Neural progenitor cell (in vitro differentiated cells): ENCODE measurements at regions not wholly inside any gene's neighbourhood (a gene's known extent, or its start where the extent isn't known, plus 50 kb on each side); places are given as distances from the start of the nearest gene placed in this dataset.

Source experiments
- DNase-seq: peaks from one replicate; pipeline ENCODE4 v3.0.0-alpha.2; 2016; ENCODE audit warnings: low spot score
- H2AFZ ChIP-seq: fragments of 200-600 bp; sonication (generic); replicated peaks from 2 replicates; pipeline ENCODE4 v1.6.1; 2016; ENCODE audit warnings: antibody characterized with exemption
- H3F3A ChIP-seq: fragments of 200-600 bp; sonication (generic); 2 replicates; pipeline ENCODE4 v1.6.1; 2016; ENCODE audit warnings: antibody characterized with exemption, low read depth
- H3K27ac ChIP-seq: fragments of 200-600 bp; sonication (generic); 2 replicates; pipeline ENCODE4 v1.5.1; 2016; ENCODE audit warnings: mild to moderate bottlenecking
- H3K27me3 ChIP-seq: fragments of 200-600 bp; sonication (generic); 2 replicates; pipeline ENCODE4 v1.6.1; 2016; ENCODE audit warnings: mild to moderate bottlenecking, moderate library complexity
- H3K36me3 ChIP-seq: fragments of 200-600 bp; sonication (generic); 2 replicates; pipeline ENCODE4 v1.5.1; 2016
- H3K4me1 ChIP-seq: fragments of 200-600 bp; sonication (generic); 2 replicates; pipeline ENCODE4 v1.6.1; 2016; ENCODE audit warnings: mixed run types
- H3K4me2 ChIP-seq: fragments of 200-600 bp; sonication (generic); 2 replicates; pipeline ENCODE4 v1.6.1; 2016
- H3K4me3 ChIP-seq: fragments of 200-600 bp; sonication (generic); 2 replicates; pipeline ENCODE4 v1.5.1; 2016
- H3K79me2 ChIP-seq: fragments of 200-600 bp; sonication (generic); 2 replicates; pipeline ENCODE4 v1.6.1; 2016; ENCODE audit warnings: low read depth
- H3K9ac ChIP-seq: fragments of 200-600 bp; sonication (generic); 2 replicates; pipeline ENCODE4 v1.6.1; 2016
- H3K9me3 ChIP-seq: fragments of 200-600 bp; sonication (generic); 2 replicates; pipeline ENCODE4 v1.5.1; 2016; ENCODE audit warnings: low read depth
- H4K20me1 ChIP-seq: fragments of 200-600 bp; sonication (generic); 2 replicates; pipeline ENCODE4 v1.6.1; 2016; ENCODE audit warnings: low read depth
- H3K27ac Mint-ChIP-seq: 3 replicates; pipeline ENCODE4 v1.8.0; 2021; ENCODE audit warnings: mixed read lengths
- H3K27me3 Mint-ChIP-seq: 2 replicates; pipeline ENCODE4 v1.8.0; 2022; ENCODE audit warnings: low read depth, mild to moderate bottlenecking, inconsistent platforms, moderate library complexity, mixed read lengths; ENCODE audit not compliant: insufficient read depth
- H3K36me3 Mint-ChIP-seq: 3 replicates; pipeline ENCODE4 v1.8.0; 2021; ENCODE audit warnings: mixed read lengths
- H3K4me1 Mint-ChIP-seq: 3 replicates; pipeline ENCODE4 v1.8.0; 2021; ENCODE audit warnings: mixed read lengths
- H3K4me3 Mint-ChIP-seq: 3 replicates; pipeline ENCODE4 v1.8.0; 2021; ENCODE audit warnings: mild to moderate bottlenecking, moderate library complexity, mixed read lengths
- H3K9me3 Mint-ChIP-seq: 3 replicates; pipeline ENCODE4 v1.8.0; 2020; ENCODE audit warnings: mixed read lengths
- CTCF ChIP-seq: fragments of 200-600 bp; sonication (generic); IDR thresholded peaks from 2 replicates; pipeline ENCODE4 v1.5.1; 2017; ENCODE audit warnings: antibody characterized with exemption, mild to moderate bottlenecking
- EZH2 ChIP-seq: fragments of 200-600 bp; sonication (generic); IDR thresholded peaks from 2 replicates; pipeline ENCODE4 v1.6.1; 2017; ENCODE audit warnings: antibody characterized with exemption, mild to moderate bottlenecking, moderate library complexity
- EZH2phosphoT487 ChIP-seq: fragments of 200-600 bp; sonication (generic); IDR thresholded peaks from 2 replicates; pipeline ENCODE4 v1.6.1; 2017; ENCODE audit warnings: antibody characterized with exemption

GRCh38 chr14:81819344-81819743 lies 285.7 kb upstream of the SEL1L start:
- Histone ChIP-seq H3K4me3 (no peak overlapping the region), H4K20me1 (no peaks in the 10 kb centered on the region), H3K27ac (peak overlapping the region; percentile 55), H3F3A (peaks cover 18% of the 10 kb centered on the region), H3K9me3 (no peaks in the 10 kb centered on the region), H3K4me1 (peaks cover 36% of the 10 kb centered on the region), H3K27me3 (no peaks in the 10 kb centered on the region), H3K9ac (no peak overlapping the region), H3K36me3 (no peaks in the 10 kb centered on the region), H3K79me2 (no peaks in the 10 kb centered on the region), H2AFZ (no peak overlapping the region), H3K4me2 (peak overlapping the region; percentile 72)
- DNase-seq = peak; percentile 25
- peaks cover 13% of the 10 kb centered on the region for H3K4me1 Mint-ChIP-seq
- no peak for TF ChIP-seq CTCF
- TF ChIP-seq EZH2phosphoT487 = no peak
- no peak for TF ChIP-seq EZH2
- no peak overlapping the region for H3K4me3 Mint-ChIP-seq
- H3K27me3 Mint-ChIP-seq = no peaks in the 10 kb centered on the region
- peaks cover 2% of the 10 kb centered on the region for H3K36me3 Mint-ChIP-seq
- H3K27ac Mint-ChIP-seq = no peak overlapping the region
- peaks cover 5% of the 10 kb centered on the region for H3K9me3 Mint-ChIP-seq

- H3K4me2 ChIP-seq = no peak overlapping the region
- H3K9me3 ChIP-seq = no peaks in the 10 kb centered on the region
- Mint-ChIP-seq H3K27me3 (no peaks in the 10 kb centered on the region), H3K9me3 (peaks cover 5% of the 10 kb centered on the region), H3K4me1 (peaks cover 13% of the 10 kb centered on the region), H3K36me3 (peaks cover 2% of the 10 kb centered on the region), H3K27ac (no peak overlapping the region), H3K4me3 (no peak overlapping the region)
- H3K4me1 ChIP-seq = peaks cover 36% of the 10 kb centered on the region
- H3F3A ChIP-seq = peaks cover 18% of the 10 kb centered on the region
- no peak overlapping the region for H2AFZ ChIP-seq
- no peak for TF ChIP-seq EZH2phosphoT487
- no peak for TF ChIP-seq EZH2
- no peak for TF ChIP-seq CTCF
- DNase-seq = no peak
- H4K20me1 ChIP-seq = no peaks in the 10 kb centered on the region
- H3K4me3 ChIP-seq = no peak overlapping the region
- H3K27me3 ChIP-seq = no peaks in the 10 kb centered on the region
- no peaks in the 10 kb centered on the region for H3K79me2 ChIP-seq
- no peak overlapping the region for H3K9ac ChIP-seq
- no peak overlapping the region for H3K27ac ChIP-seq
- no peaks in the 10 kb centered on the region for H3K36me3 ChIP-seq
Measured at GRCh38 chr14:81819910-81820309, 286.3 kb upstream of the SEL1L start.

- H3K4me2 ChIP-seq = no peak overlapping the region
- H3K9ac ChIP-seq = no peak overlapping the region
- no peaks in the 10 kb centered on the region for H4K20me1 ChIP-seq
- TF ChIP-seq EZH2 (no peak), CTCF (no peak), EZH2phosphoT487 (no peak)
- H3K27ac ChIP-seq = no peak overlapping the region
- Mint-ChIP-seq H3K27me3 (no peaks in the 10 kb centered on the region), H3K36me3 (peaks cover 2% of the 10 kb centered on the region), H3K9me3 (peaks cover 7% of the 10 kb centered on the region), H3K4me3 (no peak overlapping the region), H3K27ac (no peak overlapping the region), H3K4me1 (no peaks in the 10 kb centered on the region)
- H3K79me2 ChIP-seq = no peaks in the 10 kb centered on the region
- H3K9me3 ChIP-seq = no peaks in the 10 kb centered on the region
- H3K4me1 ChIP-seq = no peaks in the 10 kb centered on the region
- H2AFZ ChIP-seq = no peak overlapping the region
- no peaks in the 10 kb centered on the region for H3K36me3 ChIP-seq
- no peak for DNase-seq
- H3F3A ChIP-seq = no peaks in the 10 kb centered on the region
- H3K27me3 ChIP-seq = no peaks in the 10 kb centered on the region
- H3K4me3 ChIP-seq = no peak overlapping the region
Measured at GRCh38 chr14:81826081-81826480, 292.4 kb upstream of the SEL1L start.
